Erythroblast (primary cell): ENCODE measurements at regions not wholly inside any gene's neighbourhood (a gene's known extent, or its start where the extent isn't known, plus 50 kb on each side); places are given as distances from the start of the nearest gene placed in this dataset.

ENCODE experiments used
- GATA1 ChIP-seq: IDR thresholded peaks from 2 replicates; pipeline ENCODE4 v1.6.1; 2011; ENCODE audit warnings: low read depth, mild to moderate bottlenecking, control low read depth, low read length, moderate library complexity
- POLR2A ChIP-seq: IDR thresholded peaks from 2 replicates; pipeline ENCODE4 v1.6.1; 2011; ENCODE audit warnings: mild to moderate bottlenecking, low read length

- TF ChIP-seq POLR2A (no peak), GATA1 (no peak)
Measured at GRCh38 chr14:94961386-94962165, 191.7 kb upstream of the GSC start.
